KMS-11 (cell line): ENCODE measurements at regions not wholly inside any gene's neighbourhood (a gene's known extent, or its start where the extent isn't known, plus 50 kb on each side); places are given as distances from the start of the nearest gene placed in this dataset.

Source experiments
- H2AFZ ChIP-seq: fragments of 200-600 bp; sonication (generic); 2 replicates; pipeline ENCODE4 v1.6.1; 2016; ENCODE audit warnings: antibody characterized with exemption, mixed run types, low read depth
- H3K27ac ChIP-seq: fragments of 200-600 bp; sonication (generic); 2 replicates; pipeline ENCODE4 v1.6.1; 2016; ENCODE audit warnings: mild to moderate bottlenecking, mixed run types
- H3K27me3 ChIP-seq: fragments of 200-600 bp; sonication (generic); 2 replicates; pipeline ENCODE4 v1.6.1; 2017; ENCODE audit warnings: mild to moderate bottlenecking, low read depth, mixed run types, moderate library complexity; ENCODE audit not compliant: insufficient read depth
- H3K36me3 ChIP-seq: fragments of 200-600 bp; sonication (generic); 2 replicates; pipeline ENCODE4 v1.6.1; 2017; ENCODE audit warnings: mild to moderate bottlenecking, mixed run types; ENCODE audit not compliant: insufficient read depth
- H3K4me1 ChIP-seq: fragments of 200-600 bp; sonication (generic); 2 replicates; pipeline ENCODE4 v1.6.1; 2016; ENCODE audit warnings: mild to moderate bottlenecking, low read depth, mixed run types; ENCODE audit not compliant: poor library complexity, severe bottlenecking
- H3K4me2 ChIP-seq: fragments of 200-600 bp; sonication (generic); 2 replicates; pipeline ENCODE4 v1.7.0; 2016; ENCODE audit warnings: mild to moderate bottlenecking, mixed run types
- H3K4me3 ChIP-seq: fragments of 200-600 bp; sonication (generic); IDR thresholded peaks from 2 replicates; pipeline ENCODE4 v1.6.1; 2017; ENCODE audit warnings: low read depth, low read length, mixed read lengths; ENCODE audit not compliant: insufficient read depth
- H3K79me2 ChIP-seq: fragments of 200-600 bp; sonication (generic); 2 replicates; pipeline ENCODE4 v1.6.1; 2016; ENCODE audit warnings: low read depth, mixed run types; ENCODE audit not compliant: insufficient read depth
- H3K9ac ChIP-seq: fragments of 200-600 bp; sonication (generic); 2 replicates; pipeline ENCODE4 v1.6.1; 2016; ENCODE audit warnings: mild to moderate bottlenecking, mixed run types
- H4K20me1 ChIP-seq: fragments of 200-600 bp; sonication (generic); 2 replicates; pipeline ENCODE4 v1.6.1; 2016; ENCODE audit warnings: mild to moderate bottlenecking, mixed run types; ENCODE audit not compliant: insufficient read depth
- TF ChIP-seq, protein P1 (sequence below): fragments of 200-600 bp; sonication (generic); conservative IDR thresholded peaks from 2 replicates; pipeline ENCODE4 v1.6.1; 2017; ENCODE audit warnings: low read depth, mild to moderate bottlenecking, antibody characterized with exemption, low read length, moderate library complexity, mixed read lengths

GRCh38 chr3:74059301-74059922, 434.7 kb upstream of the PDZRN3 start:
- H2AFZ ChIP-seq: no peak overlapping the region
- TF ChIP-seq, protein P1, sequence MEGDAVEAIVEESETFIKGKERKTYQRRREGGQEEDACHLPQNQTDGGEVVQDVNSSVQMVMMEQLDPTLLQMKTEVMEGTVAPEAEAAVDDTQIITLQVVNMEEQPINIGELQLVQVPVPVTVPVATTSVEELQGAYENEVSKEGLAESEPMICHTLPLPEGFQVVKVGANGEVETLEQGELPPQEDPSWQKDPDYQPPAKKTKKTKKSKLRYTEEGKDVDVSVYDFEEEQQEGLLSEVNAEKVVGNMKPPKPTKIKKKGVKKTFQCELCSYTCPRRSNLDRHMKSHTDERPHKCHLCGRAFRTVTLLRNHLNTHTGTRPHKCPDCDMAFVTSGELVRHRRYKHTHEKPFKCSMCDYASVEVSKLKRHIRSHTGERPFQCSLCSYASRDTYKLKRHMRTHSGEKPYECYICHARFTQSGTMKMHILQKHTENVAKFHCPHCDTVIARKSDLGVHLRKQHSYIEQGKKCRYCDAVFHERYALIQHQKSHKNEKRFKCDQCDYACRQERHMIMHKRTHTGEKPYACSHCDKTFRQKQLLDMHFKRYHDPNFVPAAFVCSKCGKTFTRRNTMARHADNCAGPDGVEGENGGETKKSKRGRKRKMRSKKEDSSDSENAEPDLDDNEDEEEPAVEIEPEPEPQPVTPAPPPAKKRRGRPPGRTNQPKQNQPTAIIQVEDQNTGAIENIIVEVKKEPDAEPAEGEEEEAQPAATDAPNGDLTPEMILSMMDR: no peak
- H3K4me3 ChIP-seq: no peak overlapping the region
- H3K36me3 ChIP-seq: no peaks in the 10 kb centered on the region
- H3K27ac ChIP-seq: no peak overlapping the region
- no peak overlapping the region for H3K9ac ChIP-seq
- no peak overlapping the region for H3K4me2 ChIP-seq
- H3K27me3 ChIP-seq: no peaks in the 10 kb centered on the region
- H3K4me1 ChIP-seq: no peaks in the 10 kb centered on the region
- H3K79me2 ChIP-seq: no peaks in the 10 kb centered on the region
- no peaks in the 10 kb centered on the region for H4K20me1 ChIP-seq

GRCh38 chr3:74057169-74057568, 432.4 kb upstream of the PDZRN3 start:
- Histone ChIP-seq H3K4me1 (no peaks in the 10 kb centered on the region), H3K27ac (no peak overlapping the region), H3K4me3 (no peak overlapping the region), H4K20me1 (no peaks in the 10 kb centered on the region), H2AFZ (no peak overlapping the region), H3K9ac (no peak overlapping the region), H3K27me3 (no peaks in the 10 kb centered on the region), H3K79me2 (no peaks in the 10 kb centered on the region), H3K4me2 (no peak overlapping the region), H3K36me3 (no peaks in the 10 kb centered on the region)
- TF ChIP-seq, protein P1: no peak

DNA sequence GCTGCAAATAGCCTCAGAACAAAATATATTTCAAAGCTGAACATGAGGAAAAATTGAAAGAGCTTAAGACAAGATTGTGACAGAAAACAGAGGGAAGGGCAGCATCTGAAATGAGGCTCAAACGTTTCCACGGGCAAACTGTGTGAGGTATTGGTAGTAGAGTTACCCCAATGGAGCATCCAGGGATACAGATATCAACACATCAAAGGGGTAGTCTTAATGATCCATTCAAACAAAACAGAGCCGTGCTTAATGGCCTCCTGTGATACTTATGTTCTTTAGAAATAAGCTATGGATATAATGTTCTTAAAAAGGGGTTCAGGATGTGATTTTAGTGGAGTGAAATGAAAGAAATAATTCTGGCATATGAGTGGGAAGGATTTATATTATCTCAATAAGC, 430.3 kb upstream of the PDZRN3 start:
- H3K4me2 ChIP-seq: no peak overlapping the region
- no peak overlapping the region for H3K27ac ChIP-seq
- H3K9ac ChIP-seq: no peak overlapping the region
- H3K27me3 ChIP-seq: no peaks in the 10 kb centered on the region
- no peaks in the 10 kb centered on the region for H3K4me1 ChIP-seq
- TF ChIP-seq, protein P1: no peak
- H2AFZ ChIP-seq: no peak overlapping the region
- no peaks in the 10 kb centered on the region for H3K36me3 ChIP-seq
- H3K4me3 ChIP-seq: no peak overlapping the region
- no peaks in the 10 kb centered on the region for H3K79me2 ChIP-seq
- no peaks in the 10 kb centered on the region for H4K20me1 ChIP-seq

- Histone ChIP-seq H3K27me3 (no peaks in the 10 kb centered on the region), H2AFZ (no peak overlapping the region), H3K36me3 (no peaks in the 10 kb centered on the region), H3K4me1 (no peaks in the 10 kb centered on the region), H3K79me2 (no peaks in the 10 kb centered on the region), H3K4me2 (no peak overlapping the region), H4K20me1 (no peaks in the 10 kb centered on the region), H3K27ac (no peak overlapping the region), H3K9ac (no peak overlapping the region), H3K4me3 (no peak overlapping the region)
- TF ChIP-seq, protein P1: no peak
Measured at GRCh38 chr3:74054566-74054965, 429.8 kb upstream of the PDZRN3 start.
